GM23248 (cell line): ENCODE measurements at regions not wholly inside any gene's neighbourhood (a gene's known extent, or its start where the extent isn't known, plus 50 kb on each side); places are given as distances from the start of the nearest gene placed in this dataset.

Experiments
- DNase-seq: peaks from one replicate; pipeline ENCODE4 v3.0.0-alpha.2; 2015
- H2AFZ ChIP-seq: fragments of 200-600 bp; sonication (generic); 2 replicates; pipeline ENCODE4 v1.6.1; 2016; ENCODE audit warnings: antibody characterized with exemption
- H3F3A ChIP-seq: fragments of 200-600 bp; sonication (generic); 2 replicates; pipeline ENCODE4 v1.6.1; 2016; ENCODE audit warnings: mild to moderate bottlenecking, antibody characterized with exemption, mixed run types; ENCODE audit not compliant: insufficient read depth
- H3K27ac ChIP-seq: fragments of 200-600 bp; sonication (generic); 2 replicates; pipeline ENCODE4 v1.5.1; 2016; ENCODE audit warnings: mild to moderate bottlenecking
- H3K27me3 ChIP-seq: fragments of 200-600 bp; sonication (generic); replicated peaks from 2 replicates; pipeline ENCODE4 v1.6.1; 2016; ENCODE audit warnings: mild to moderate bottlenecking; ENCODE audit not compliant: insufficient read depth
- H3K36me3 ChIP-seq: fragments of 200-600 bp; sonication (generic); 2 replicates; pipeline ENCODE4 v1.6.1; 2016; ENCODE audit warnings: low read depth, mild to moderate bottlenecking
- H3K4me1 ChIP-seq: fragments of 200-600 bp; sonication (generic); 2 replicates; pipeline ENCODE4 v1.6.1; 2016; ENCODE audit warnings: mild to moderate bottlenecking; ENCODE audit not compliant: insufficient read depth
- H3K4me2 ChIP-seq: fragments of 200-600 bp; sonication (generic); one replicate; pipeline ENCODE4 v1.6.1; 2016; ENCODE audit warnings: mild to moderate bottlenecking; ENCODE audit not compliant: unreplicated experiment
- H3K4me3 ChIP-seq: fragments of 200-600 bp; sonication (generic); 2 replicates; pipeline ENCODE4 v1.5.1; 2016; ENCODE audit warnings: mild to moderate bottlenecking
- H3K79me2 ChIP-seq: fragments of 200-600 bp; sonication (generic); 2 replicates; pipeline ENCODE4 v1.6.1; 2016; ENCODE audit warnings: mild to moderate bottlenecking; ENCODE audit not compliant: insufficient read depth
- H3K9ac ChIP-seq: fragments of 200-600 bp; sonication (generic); 2 replicates; pipeline ENCODE4 v1.6.1; 2016; ENCODE audit warnings: mild to moderate bottlenecking
- H3K9me2 ChIP-seq: fragments of 200-600 bp; sonication (generic); 2 replicates; pipeline ENCODE4 v1.6.1; 2016; ENCODE audit warnings: mixed run types, mild to moderate bottlenecking, moderate library complexity; ENCODE audit not compliant: insufficient read depth
- H3K9me3 ChIP-seq: fragments of 200-600 bp; sonication (generic); one replicate; pipeline ENCODE4 v1.6.1; 2017; ENCODE audit warnings: low read depth
- H4K20me1 ChIP-seq: fragments of 200-600 bp; sonication (generic); 2 replicates; pipeline ENCODE4 v1.6.0; 2016; ENCODE audit not compliant: insufficient read depth
- EZH2 ChIP-seq: fragments of 200-600 bp; sonication (generic); IDR thresholded peaks from 2 replicates; pipeline ENCODE4 v1.6.1; 2018; ENCODE audit warnings: antibody characterized with exemption, mild to moderate bottlenecking; ENCODE audit not compliant: insufficient read depth, poor library complexity, severe bottlenecking
- EZH2phosphoT487 ChIP-seq: fragments of 200-600 bp; sonication (generic); IDR thresholded peaks from 2 replicates; pipeline ENCODE4 v1.6.1; 2018; ENCODE audit warnings: antibody characterized with exemption, moderate library complexity, mild to moderate bottlenecking, low read depth; ENCODE audit not compliant: insufficient read depth
- WGBS, 2 experiments: methylation state at CpG; one replicate each; pipeline ENCODE4 v1.1.6; 2015 to 2017; ENCODE audit warnings: low lambda C conversion rate in 2 of 2, low coverage in 1 of 2; ENCODE audit errors: missing lambda C conversion rate in 2 of 2; 5-methylcytosine and 5-hydroxymethylcytosine counted together
- in situ Hi-C: fragments of 300-500 bp; cut with MboI; formaldehyde crosslinking; loops from 2 replicates; pipeline ENCODE4 v1.15.0; 2020

DNA sequence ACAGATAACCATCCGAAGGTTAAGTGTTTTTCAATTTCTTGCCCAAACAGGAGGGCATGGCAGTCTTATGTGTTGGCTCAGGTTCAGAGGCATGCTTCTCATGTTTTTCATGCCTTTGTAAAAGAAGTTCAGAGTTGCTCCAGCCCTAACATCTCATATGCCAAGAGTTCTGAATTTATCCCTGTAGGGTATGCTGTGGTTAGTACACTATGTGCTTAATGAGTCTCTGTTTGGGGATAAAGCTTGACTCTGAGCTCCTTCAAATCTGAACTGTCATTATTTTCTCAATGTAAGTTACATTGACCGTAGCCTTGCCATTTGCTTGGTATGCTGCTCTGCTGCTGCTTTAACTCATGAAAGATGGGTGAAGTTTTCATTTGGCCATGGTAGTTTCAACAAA is 67.9 kb upstream of the PNPT1 start:
- Histone ChIP-seq H3K36me3 (no peaks in the 10 kb centered on the region), H3K9me3 (no peaks in the 10 kb centered on the region), H3K27me3 (no peaks in the 10 kb centered on the region), H3K4me3 (no peak overlapping the region), H3K4me2 (peak overlapping the region; percentile 10), H3K27ac (peak overlapping the region; percentile 38), H3K9ac (no peak overlapping the region), H3K9me2 (no peaks in the 10 kb centered on the region), H3K4me1 (peaks cover 18% of the 10 kb centered on the region), H2AFZ (peak overlapping the region; percentile 52), H4K20me1 (no peaks in the 10 kb centered on the region), H3F3A (peaks cover 12% of the 10 kb centered on the region; the same call in 1 of the 2 replicates), H3K79me2 (no peaks in the 10 kb centered on the region)
- in situ Hi-C loops, result loop anchor here (10.0 kb wide), 1 partner anchor 253 kb away; no protein-coding TSS in a partner anchor
- peak; percentile 55 for DNase-seq
- 37 to 38% methylated on average over 2 of the region's 2 CpGs for WGBS, 2 experiments
- TF ChIP-seq EZH2phosphoT487 (no peak), EZH2 (no peak)

DNA sequence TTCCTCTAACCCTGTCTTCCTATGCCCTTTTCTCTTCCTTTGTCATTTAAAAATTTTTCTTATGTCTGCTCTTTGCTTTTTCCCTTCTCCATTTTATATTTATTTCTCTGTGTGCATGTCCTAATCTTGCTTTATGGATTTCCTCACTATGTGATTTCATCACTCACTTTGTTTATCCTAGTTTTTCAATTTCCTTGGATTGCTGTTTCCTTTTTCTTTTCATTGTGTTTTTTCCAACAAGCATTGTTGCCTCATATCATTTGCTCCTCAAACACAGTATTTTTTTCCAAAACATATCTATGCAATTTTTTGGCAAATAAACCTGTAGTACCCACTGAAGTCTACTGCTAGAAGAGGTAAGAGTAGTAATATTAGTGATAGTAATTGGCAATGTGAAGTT is 67.4 kb upstream of the PNPT1 start:
- Histone ChIP-seq H3K9me2 (no peaks in the 10 kb centered on the region), H3K27me3 (no peaks in the 10 kb centered on the region), H3F3A (peaks cover 12% of the 10 kb centered on the region; the same call in 1 of the 2 replicates), H3K4me3 (no peak overlapping the region), H3K9ac (no peak overlapping the region), H3K27ac (peak overlapping the region; percentile 38), H3K36me3 (no peaks in the 10 kb centered on the region), H3K4me1 (peaks cover 18% of the 10 kb centered on the region), H3K9me3 (no peaks in the 10 kb centered on the region), H3K79me2 (no peaks in the 10 kb centered on the region), H2AFZ (peak overlapping the region; percentile 52), H4K20me1 (no peaks in the 10 kb centered on the region), H3K4me2 (peak overlapping the region; percentile 10)
- in situ Hi-C loops, result loop anchor here (10.0 kb wide), 1 partner anchor 254 kb away; no protein-coding TSS in a partner anchor
- peak; percentile 34 for DNase-seq
- TF ChIP-seq EZH2phosphoT487 (no peak), EZH2 (no peak)

GRCh38 chr2:55760125-55760524 is 66.5 kb upstream of the PNPT1 start:
- Histone ChIP-seq H3K27ac (no peak overlapping the region), H3K9me3 (no peaks in the 10 kb centered on the region), H3K4me1 (peaks cover 18% of the 10 kb centered on the region), H3K4me2 (no peak overlapping the region), H3K9me2 (no peaks in the 10 kb centered on the region), H4K20me1 (no peaks in the 10 kb centered on the region), H3F3A (peaks cover 12% of the 10 kb centered on the region; the same call in 1 of the 2 replicates), H3K27me3 (no peaks in the 10 kb centered on the region), H3K79me2 (no peaks in the 10 kb centered on the region), H3K36me3 (no peaks in the 10 kb centered on the region), H3K4me3 (no peak overlapping the region), H2AFZ (no peak overlapping the region), H3K9ac (no peak overlapping the region)
- DNase-seq, result no peak
- in situ Hi-C loops, result loop anchor here (10.0 kb wide), 1 partner anchor 255 kb away; no protein-coding TSS in a partner anchor
- 93 to 96% methylated on average over 2 of the region's 2 CpGs for WGBS, 2 experiments
- TF ChIP-seq EZH2phosphoT487, result no peak
- no peak for TF ChIP-seq EZH2

- H3K9ac ChIP-seq, result no peak overlapping the region
- no peak overlapping the region for H3K27ac ChIP-seq
- no peak overlapping the region for H3K4me3 ChIP-seq
- no peaks in the 10 kb centered on the region for H3K9me2 ChIP-seq
- WGBS, 2 experiments, result 47 to 53% methylated on average over 5 of the region's 5 CpGs
- H2AFZ ChIP-seq, result 0 out of 2 replicates have a peak overlapping the region, but pooled peaks have one; percentile 6
- no peak overlapping the region for H3K4me2 ChIP-seq
- H3K27me3 ChIP-seq, result no peaks in the 10 kb centered on the region
- H3K79me2 ChIP-seq, result no peaks in the 10 kb centered on the region
- no peak for DNase-seq
- no peak for TF ChIP-seq EZH2
- no peak for TF ChIP-seq EZH2phosphoT487
- H4K20me1 ChIP-seq, result no peaks in the 10 kb centered on the region
- no peaks in the 10 kb centered on the region for H3K9me3 ChIP-seq
- in situ Hi-C loops, result no loop called here
- H3K4me1 ChIP-seq, result peaks cover 18% of the 10 kb centered on the region
- no peaks in the 10 kb centered on the region for H3K36me3 ChIP-seq
- H3F3A ChIP-seq, result peaks cover 12% of the 10 kb centered on the region; the same call in 1 of the 2 replicates
Measured at GRCh38 chr2:55759271-55759921, 65.8 kb upstream of the PNPT1 start.

DNA sequence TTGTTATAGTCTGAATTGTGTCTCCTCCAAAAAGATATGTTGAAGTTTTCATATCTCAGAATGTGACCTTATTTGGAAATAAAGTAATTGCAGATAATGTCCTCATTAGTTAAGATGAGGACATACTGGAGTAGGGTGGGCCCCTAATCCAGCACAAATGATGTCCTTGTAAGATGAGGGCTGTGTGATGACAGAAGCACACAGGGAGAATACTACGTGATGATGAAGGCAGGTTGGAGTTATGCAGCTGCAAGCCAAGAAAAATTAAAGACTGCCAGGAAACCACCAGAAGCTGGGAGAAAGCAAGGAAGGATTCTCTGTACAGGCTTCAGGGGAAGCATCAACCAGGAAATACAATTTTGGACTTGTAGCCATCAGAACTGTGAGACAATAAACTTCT is 58.3 kb upstream of the PNPT1 start:
- H3K9ac ChIP-seq, result no peak overlapping the region
- H3F3A ChIP-seq, result no peaks in the 10 kb centered on the region
- DNase-seq, result no peak
- H3K36me3 ChIP-seq, result no peaks in the 10 kb centered on the region
- no peaks in the 10 kb centered on the region for H4K20me1 ChIP-seq
- no peak overlapping the region for H3K27ac ChIP-seq
- 48 to 55% methylated on average over 1 of the region's 1 CpG for WGBS, 2 experiments
- H2AFZ ChIP-seq, result no peak overlapping the region
- H3K27me3 ChIP-seq, result no peaks in the 10 kb centered on the region
- no peak overlapping the region for H3K4me3 ChIP-seq
- in situ Hi-C loops, result no loop called here
- no peak for TF ChIP-seq EZH2
- no peak for TF ChIP-seq EZH2phosphoT487
- H3K9me2 ChIP-seq, result no peaks in the 10 kb centered on the region
- H3K4me2 ChIP-seq, result no peak overlapping the region
- H3K79me2 ChIP-seq, result no peaks in the 10 kb centered on the region
- no peaks in the 10 kb centered on the region for H3K9me3 ChIP-seq
- no peaks in the 10 kb centered on the region for H3K4me1 ChIP-seq
